ENCODE measurements at regions not wholly inside any gene's neighbourhood (a gene's known extent, or its start where the extent isn't known, plus 50 kb on each side); places are given as distances from the start of the nearest gene placed in this dataset.

GRCh38 chr4:115973768-115974167 is 860.3 kb upstream of the NDST4 start:
- Histone ChIP-seq H3K27ac (ENCODE audit: low read length) (no peak overlapping the region), H3K9me3 (replicated peaks; ENCODE audit: insufficient read depth, low read length) (no peaks in the 10 kb centered on the region), H3K27me3 (replicated peaks; ENCODE audit: insufficient read depth, low read length) (no peaks in the 10 kb centered on the region), H3K9me2 (replicated peaks; ENCODE audit: insufficient read depth, low read length) (no peaks in the 10 kb centered on the region), H2AFZ (ENCODE audit: low read length) (no peak overlapping the region), H3K4me2 (ENCODE audit: low read depth, low read length) (no peak overlapping the region), H4K20me1 (ENCODE audit: insufficient read depth, low read length) (no peaks in the 10 kb centered on the region), H3K36me3 (replicated peaks; ENCODE audit: insufficient read depth, low read length) (no peaks in the 10 kb centered on the region), H3K4me3 (ENCODE audit: low read length) (no peak overlapping the region), H3K9ac (ENCODE audit: low read length) (no peak overlapping the region), H3K4me1 (ENCODE audit: low read length) (no peaks in the 10 kb centered on the region), H3K79me2 (ENCODE audit: low read length) (no peaks in the 10 kb centered on the region), H3F3A (ENCODE audit: insufficient read depth, low read length) (no peaks in the 10 kb centered on the region)
- TF ChIP-seq EZH2 (optimal IDR thresholded peaks at IDR 0.05; ENCODE audit: low read depth, low read length) (no peak), CTCF (IDR thresholded peaks at IDR 0.05; ENCODE audit: low read length) (no peak), EZH2phosphoT487 (IDR thresholded peaks at IDR 0.05; ENCODE audit: low read length) (no peak)
- DNase-seq = no peak

GRCh38 chr4:115972967-115973366 is 859.5 kb upstream of the NDST4 start:
- Histone ChIP-seq H3K4me1 (ENCODE audit: low read length) (no peaks in the 10 kb centered on the region), H3F3A (ENCODE audit: insufficient read depth, low read length) (no peaks in the 10 kb centered on the region), H3K4me2 (ENCODE audit: low read depth, low read length) (no peak overlapping the region), H4K20me1 (ENCODE audit: insufficient read depth, low read length) (no peaks in the 10 kb centered on the region), H3K9me3 (replicated peaks; ENCODE audit: insufficient read depth, low read length) (no peaks in the 10 kb centered on the region), H3K79me2 (ENCODE audit: low read length) (no peaks in the 10 kb centered on the region), H3K9me2 (replicated peaks; ENCODE audit: insufficient read depth, low read length) (no peaks in the 10 kb centered on the region), H3K27me3 (replicated peaks; ENCODE audit: insufficient read depth, low read length) (no peaks in the 10 kb centered on the region), H3K9ac (ENCODE audit: low read length) (no peak overlapping the region), H3K4me3 (ENCODE audit: low read length) (no peak overlapping the region), H3K36me3 (replicated peaks; ENCODE audit: insufficient read depth, low read length) (no peaks in the 10 kb centered on the region), H3K27ac (ENCODE audit: low read length) (no peak overlapping the region), H2AFZ (ENCODE audit: low read length) (no peak overlapping the region)
- TF ChIP-seq EZH2 (optimal IDR thresholded peaks at IDR 0.05; ENCODE audit: low read depth, low read length) (no peak), EZH2phosphoT487 (IDR thresholded peaks at IDR 0.05; ENCODE audit: low read length) (no peak), CTCF (IDR thresholded peaks at IDR 0.05; ENCODE audit: low read length) (no peak)
- DNase-seq = no peak

- Histone ChIP-seq H3K27me3 (replicated peaks; ENCODE audit: insufficient read depth, low read length) (no peaks in the 10 kb centered on the region), H3K4me2 (ENCODE audit: low read depth, low read length) (no peak overlapping the region), H3K36me3 (replicated peaks; ENCODE audit: insufficient read depth, low read length) (no peaks in the 10 kb centered on the region), H3K4me1 (ENCODE audit: low read length) (no peaks in the 10 kb centered on the region), H3K4me3 (ENCODE audit: low read length) (no peak overlapping the region), H3K9ac (ENCODE audit: low read length) (no peak overlapping the region), H3K79me2 (ENCODE audit: low read length) (no peaks in the 10 kb centered on the region), H4K20me1 (ENCODE audit: insufficient read depth, low read length) (no peaks in the 10 kb centered on the region), H2AFZ (ENCODE audit: low read length) (no peak overlapping the region), H3K9me2 (replicated peaks; ENCODE audit: insufficient read depth, low read length) (no peaks in the 10 kb centered on the region), H3K9me3 (replicated peaks; ENCODE audit: insufficient read depth, low read length) (no peaks in the 10 kb centered on the region), H3F3A (ENCODE audit: insufficient read depth, low read length) (no peaks in the 10 kb centered on the region), H3K27ac (ENCODE audit: low read length) (no peak overlapping the region)
- no peak for TF ChIP-seq EZH2 (optimal IDR thresholded peaks at IDR 0.05; ENCODE audit: low read depth, low read length)
- TF ChIP-seq EZH2phosphoT487 (IDR thresholded peaks at IDR 0.05; ENCODE audit: low read length) = no peak
- TF ChIP-seq CTCF (IDR thresholded peaks at IDR 0.05; ENCODE audit: low read length) = no peak
- no peak for DNase-seq
Observed at GRCh38 chr4:115970859-115971258, 857.4 kb upstream of the NDST4 start.

All from MM.1S (cell line).